ENCODE measurements at regions not wholly inside any gene's neighbourhood (a gene's known extent, or its start where the extent isn't known, plus 50 kb on each side); places are given as distances from the start of the nearest gene placed in this dataset.

- no peak for DNase-seq (ENCODE audit: low read depth in 2 of 2)
These were observed 263.0 kb upstream of the ZWINT start for GRCh38 chr10:56624082-56624481.

GRCh38 chr10:56623064-56623463, 262.0 kb upstream of the ZWINT start:
- no peak for DNase-seq (ENCODE audit: low read depth in 2 of 2)

- DNase-seq (ENCODE audit: low read depth in 2 of 2) = no peak
These were observed 261.4 kb upstream of the ZWINT start for GRCh38 chr10:56622335-56622973.

- no peak for DNase-seq (ENCODE audit: low read depth in 2 of 2)
These were observed 245.1 kb upstream of the ZWINT start for GRCh38 chr10:56606202-56606601.

GRCh38 chr10:56605051-56605450, 244.0 kb upstream of the ZWINT start:
- no peak for DNase-seq (ENCODE audit: low read depth in 2 of 2)

GRCh38 chr10:56604624-56605023, 243.6 kb upstream of the ZWINT start:
- DNase-seq (ENCODE audit: low read depth in 2 of 2) = no peak

GRCh38 chr10:56599201-56599600, 238.1 kb upstream of the ZWINT start:
- DNase-seq (ENCODE audit: low read depth in 2 of 2) = no peak

GRCh38 chr10:56596257-56596656, 235.2 kb upstream of the ZWINT start:
- no peak for DNase-seq (ENCODE audit: low read depth in 2 of 2)

GRCh38 chr10:56593120-56593519, 232.1 kb upstream of the ZWINT start:
- DNase-seq (ENCODE audit: low read depth in 2 of 2) = no peak

- DNase-seq (ENCODE audit: low read depth in 2 of 2) = no peak
These were observed 225.4 kb upstream of the ZWINT start for GRCh38 chr10:56586461-56586891.

- no peak for DNase-seq (ENCODE audit: low read depth in 2 of 2)
These were observed 224.6 kb upstream of the ZWINT start for GRCh38 chr10:56585447-56586171.

- DNase-seq (ENCODE audit: low read depth in 2 of 2) = no peak
These were observed 222.3 kb upstream of the ZWINT start for GRCh38 chr10:56583316-56583715.

GRCh38 chr10:56567580-56567979, 206.5 kb upstream of the ZWINT start:
- no peak for DNase-seq (ENCODE audit: low read depth in 2 of 2)

- no peak for DNase-seq (ENCODE audit: low read depth in 2 of 2)
These were observed 200.3 kb upstream of the ZWINT start for GRCh38 chr10:56561336-56561735.

- DNase-seq (ENCODE audit: low read depth in 2 of 2) = no peak
These were observed 190.0 kb upstream of the ZWINT start for GRCh38 chr10:56551037-56551436.

- no peak for DNase-seq (ENCODE audit: low read depth in 2 of 2)
These were observed 186.1 kb upstream of the ZWINT start for GRCh38 chr10:56547163-56547562.

GRCh38 chr10:56537984-56538383, 176.9 kb upstream of the ZWINT start:
- no peak for DNase-seq (ENCODE audit: low read depth in 2 of 2)

- no peak for DNase-seq (ENCODE audit: low read depth in 2 of 2)
These were observed 161.1 kb upstream of the ZWINT start for GRCh38 chr10:56522166-56522565.

GRCh38 chr10:56508562-56508961, 147.5 kb upstream of the ZWINT start:
- DNase-seq (ENCODE audit: low read depth in 2 of 2) = no peak

GRCh38 chr10:56507033-56507432, 146.0 kb upstream of the ZWINT start:
- DNase-seq (ENCODE audit: low read depth in 2 of 2) = no peak

- DNase-seq (ENCODE audit: low read depth in 2 of 2) = no peak
These were observed 144.5 kb upstream of the ZWINT start for GRCh38 chr10:56505555-56505954.

GRCh38 chr10:56496186-56496486, 135.1 kb upstream of the ZWINT start:
- DNase-seq (ENCODE audit: low read depth in 2 of 2) = no peak

GRCh38 chr10:56487746-56488145, 126.7 kb upstream of the ZWINT start:
- no peak for DNase-seq (ENCODE audit: low read depth in 2 of 2)
